ENCODE measurements at regions not wholly inside any gene's neighbourhood (a gene's known extent, or its start where the extent isn't known, plus 50 kb on each side); places are given as distances from the start of the nearest gene placed in this dataset.

GRCh38 chr22:27420817-27421361 is 380.7 kb downstream of the MN1 start:
- H3K4me3 ChIP-seq (ENCODE audit: control insufficient read depth in 2 of 3, extremely low read depth in 1 of 3, insufficient read depth in 2 of 3, low read depth in 1 of 3, low read length in 3 of 3), result peak overlapping the region in 1 of 3 experiments; percentile 39
- dilution Hi-C loops (cut with MboI; ENCODE audit: extremely low pct_ligation_motif_present, low sequenced_read_pairs), result no loop called here
- H3K36me3 ChIP-seq (ENCODE audit: control insufficient read depth in 2 of 2, extremely low read depth in 1 of 2, insufficient read depth in 2 of 2, low read length in 2 of 2), result no peaks in the 10 kb centered on the region
- no peaks in the 10 kb centered on the region for H3K9me3 ChIP-seq (ENCODE audit: control insufficient read depth, low read depth, low read length)
- H3K79me2 ChIP-seq (ENCODE audit: control insufficient read depth, insufficient read depth, low read length), result no peaks in the 10 kb centered on the region
- peak overlapping the region; percentile 55 for H3K9ac ChIP-seq (ENCODE audit: control insufficient read depth, extremely low read depth, insufficient read depth, low read length)
- H3K27me3 ChIP-seq (ENCODE audit: control insufficient read depth, extremely low read depth, insufficient read depth, low read length), result no peaks in the 10 kb centered on the region
- TF ChIP-seq EZH2 (IDR thresholded peaks at IDR 0.05; ENCODE audit: low read length), result no peak
- TF ChIP-seq, protein P1, sequence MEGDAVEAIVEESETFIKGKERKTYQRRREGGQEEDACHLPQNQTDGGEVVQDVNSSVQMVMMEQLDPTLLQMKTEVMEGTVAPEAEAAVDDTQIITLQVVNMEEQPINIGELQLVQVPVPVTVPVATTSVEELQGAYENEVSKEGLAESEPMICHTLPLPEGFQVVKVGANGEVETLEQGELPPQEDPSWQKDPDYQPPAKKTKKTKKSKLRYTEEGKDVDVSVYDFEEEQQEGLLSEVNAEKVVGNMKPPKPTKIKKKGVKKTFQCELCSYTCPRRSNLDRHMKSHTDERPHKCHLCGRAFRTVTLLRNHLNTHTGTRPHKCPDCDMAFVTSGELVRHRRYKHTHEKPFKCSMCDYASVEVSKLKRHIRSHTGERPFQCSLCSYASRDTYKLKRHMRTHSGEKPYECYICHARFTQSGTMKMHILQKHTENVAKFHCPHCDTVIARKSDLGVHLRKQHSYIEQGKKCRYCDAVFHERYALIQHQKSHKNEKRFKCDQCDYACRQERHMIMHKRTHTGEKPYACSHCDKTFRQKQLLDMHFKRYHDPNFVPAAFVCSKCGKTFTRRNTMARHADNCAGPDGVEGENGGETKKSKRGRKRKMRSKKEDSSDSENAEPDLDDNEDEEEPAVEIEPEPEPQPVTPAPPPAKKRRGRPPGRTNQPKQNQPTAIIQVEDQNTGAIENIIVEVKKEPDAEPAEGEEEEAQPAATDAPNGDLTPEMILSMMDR (optimal IDR thresholded peaks at IDR 0.05 in 1 of 3, IDR thresholded peaks at IDR 0.05 in 1 of 3, conservative IDR thresholded peaks at IDR 0.05 in 1 of 3; ENCODE audit: extremely low read depth in 1 of 3, insufficient read depth in 2 of 3, low read length in 3 of 3), result no peak
- no peaks in the 10 kb centered on the region for H3K9me1 ChIP-seq (ENCODE audit: control insufficient read depth, extremely low read depth, insufficient read depth, low read length)
- H2AFZ ChIP-seq (ENCODE audit: control insufficient read depth, low read length), result peak overlapping the region; percentile 31
- H3K4me2 ChIP-seq (ENCODE audit: control insufficient read depth, extremely low read depth, insufficient read depth, low read depth, low read length), result peak overlapping the region; percentile 74
- peak overlapping the region; percentile 76 for H3K27ac ChIP-seq (ENCODE audit: control insufficient read depth, insufficient read depth, low read length)
- FAIRE-seq (no peak), DNase-seq (ENCODE audit: low read depth, low spot score) (peak; percentile 25)
- peaks cover 31% of the 10 kb centered on the region for H3K4me1 ChIP-seq (ENCODE audit: control insufficient read depth, extremely low read depth, insufficient read depth, low read length)
- H4K20me1 ChIP-seq (ENCODE audit: control insufficient read depth, extremely low read depth, insufficient read depth, low read length), result no peaks in the 10 kb centered on the region

DNA sequence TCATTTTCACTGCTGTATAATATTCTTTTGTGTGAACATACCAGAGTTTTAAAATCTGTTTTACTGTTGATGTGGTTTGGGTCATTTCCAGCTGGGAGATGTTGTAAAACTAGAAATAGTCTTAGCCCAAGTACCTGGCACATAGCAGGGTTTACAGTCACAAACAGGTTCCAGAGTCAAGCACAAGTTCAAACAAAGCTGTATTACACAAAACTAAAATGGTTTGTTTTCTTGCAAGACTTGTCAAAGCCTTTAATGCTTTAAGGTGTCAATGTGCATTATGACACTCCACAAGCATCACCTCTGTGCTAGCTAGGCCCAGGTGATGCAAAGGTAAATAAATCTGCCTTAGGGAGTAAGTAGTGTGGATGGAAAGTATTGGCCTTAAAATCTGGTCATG is 379.1 kb downstream of the MN1 start:
- FAIRE-seq (peak; percentile 20), DNase-seq (ENCODE audit: low read depth, low spot score) (peak; percentile 50)
- Histone ChIP-seq H3K27me3 (ENCODE audit: control insufficient read depth, extremely low read depth, insufficient read depth, low read length) (no peaks in the 10 kb centered on the region), H4K20me1 (ENCODE audit: control insufficient read depth, extremely low read depth, insufficient read depth, low read length) (no peaks in the 10 kb centered on the region), H3K9me3 (ENCODE audit: control insufficient read depth, low read depth, low read length) (no peaks in the 10 kb centered on the region), H2AFZ (ENCODE audit: control insufficient read depth, low read length) (no peak overlapping the region), H3K9ac (ENCODE audit: control insufficient read depth, extremely low read depth, insufficient read depth, low read length) (no peak overlapping the region), H3K79me2 (ENCODE audit: control insufficient read depth, insufficient read depth, low read length) (no peaks in the 10 kb centered on the region), H3K36me3 (ENCODE audit: control insufficient read depth in 2 of 2, extremely low read depth in 1 of 2, insufficient read depth in 2 of 2, low read length in 2 of 2) (no peaks in the 10 kb centered on the region), H3K27ac (ENCODE audit: control insufficient read depth, insufficient read depth, low read length) (no peak overlapping the region), H3K4me2 (ENCODE audit: control insufficient read depth, extremely low read depth, insufficient read depth, low read depth, low read length) (no peak overlapping the region), H3K4me3 (ENCODE audit: control insufficient read depth in 2 of 3, extremely low read depth in 1 of 3, insufficient read depth in 2 of 3, low read depth in 1 of 3, low read length in 3 of 3) (no peak overlapping the region), H3K4me1 (ENCODE audit: control insufficient read depth, extremely low read depth, insufficient read depth, low read length) (peaks cover 22% of the 10 kb centered on the region), H3K9me1 (ENCODE audit: control insufficient read depth, extremely low read depth, insufficient read depth, low read length) (no peaks in the 10 kb centered on the region)
- no peak for TF ChIP-seq EZH2 (IDR thresholded peaks at IDR 0.05; ENCODE audit: low read length)
- TF ChIP-seq, protein P1 (optimal IDR thresholded peaks at IDR 0.05 in 1 of 3, IDR thresholded peaks at IDR 0.05 in 1 of 3, conservative IDR thresholded peaks at IDR 0.05 in 1 of 3; ENCODE audit: extremely low read depth in 1 of 3, insufficient read depth in 2 of 3, low read length in 3 of 3), result no peak
- dilution Hi-C loops (cut with MboI; ENCODE audit: extremely low pct_ligation_motif_present, low sequenced_read_pairs), result no loop called here

Measured in keratinocyte (primary cell).